ENCODE measurements at regions not wholly inside any gene's neighbourhood (a gene's known extent, or its start where the extent isn't known, plus 50 kb on each side); places are given as distances from the start of the nearest gene placed in this dataset.

GRCh38 chr2:146468578-146468977 is 1376.3 kb upstream of the ACVR2A start:
- FAIRE-seq (no peak), DNase-seq (no peak)
- no peaks in the 10 kb centered on the region for H3K36me3 ChIP-seq (ENCODE audit: control insufficient read depth in 2 of 3, insufficient read depth in 3 of 3, low read length in 3 of 3)
- no peak overlapping the region for H3K9ac ChIP-seq (ENCODE audit: low read length in 3 of 3)
- intact Hi-C loops (cut with DNase I): no loop called here
- no peaks in the 10 kb centered on the region for H3K27me3 ChIP-seq (ENCODE audit: control insufficient read depth, insufficient read depth, low read length)
- H3K27ac ChIP-seq (ENCODE audit: low read depth in 2 of 2, low read length in 2 of 2): no peak overlapping the region
- no peaks in the 10 kb centered on the region for H3K9me3 ChIP-seq (ENCODE audit: control insufficient read depth in 2 of 3, insufficient read depth in 1 of 3, low read length in 3 of 3)
- no peaks in the 10 kb centered on the region for H3K4me1 ChIP-seq (ENCODE audit: control insufficient read depth in 2 of 3, insufficient read depth in 2 of 3, low read depth in 1 of 3, low read length in 3 of 3)
- TF ChIP-seq CTCF (IDR thresholded peaks at IDR 0.05; ENCODE audit: borderline replicate concordance, extremely low read depth, insufficient read depth): no peak
- no peak overlapping the region for H3K4me3 ChIP-seq (ENCODE audit: low read length in 3 of 3)

- intact Hi-C loops (cut with DNase I): no loop called here
- no peak overlapping the region for H3K9ac ChIP-seq (ENCODE audit: low read length in 3 of 3)
- DNase-seq: no peak
- H3K9me3 ChIP-seq (ENCODE audit: control insufficient read depth in 2 of 3, insufficient read depth in 1 of 3, low read length in 3 of 3): peaks cover 0 to 4% (median 0%) of the 10 kb centered on the region in 3 donors
- H3K4me3 ChIP-seq (ENCODE audit: low read length in 3 of 3): no peak overlapping the region
- no peaks in the 10 kb centered on the region for H3K4me1 ChIP-seq (ENCODE audit: control insufficient read depth in 2 of 3, insufficient read depth in 2 of 3, low read depth in 1 of 3, low read length in 3 of 3)
- H3K27me3 ChIP-seq (ENCODE audit: control insufficient read depth, insufficient read depth, low read length): no peaks in the 10 kb centered on the region
- H3K36me3 ChIP-seq (ENCODE audit: control insufficient read depth in 2 of 3, insufficient read depth in 3 of 3, low read length in 3 of 3): no peaks in the 10 kb centered on the region
- H3K27ac ChIP-seq (ENCODE audit: low read depth in 2 of 2, low read length in 2 of 2): no peak overlapping the region
- FAIRE-seq: no peak
- TF ChIP-seq CTCF (IDR thresholded peaks at IDR 0.05; ENCODE audit: borderline replicate concordance, extremely low read depth, insufficient read depth): no peak
Observed at GRCh38 chr2:146467425-146467824, 1377.4 kb upstream of the ACVR2A start.

GRCh38 chr2:146465460-146465859 is 1379.4 kb upstream of the ACVR2A start:
- no peak for FAIRE-seq
- no peaks in the 10 kb centered on the region for H3K27me3 ChIP-seq (ENCODE audit: control insufficient read depth, insufficient read depth, low read length)
- TF ChIP-seq CTCF (IDR thresholded peaks at IDR 0.05; ENCODE audit: borderline replicate concordance, extremely low read depth, insufficient read depth): no peak
- intact Hi-C loops (cut with DNase I): no loop called here
- no peak overlapping the region for H3K4me3 ChIP-seq (ENCODE audit: low read length in 3 of 3)
- H3K27ac ChIP-seq (ENCODE audit: low read depth in 2 of 2, low read length in 2 of 2): no peak overlapping the region
- no peaks in the 10 kb centered on the region for H3K4me1 ChIP-seq (ENCODE audit: control insufficient read depth in 2 of 3, insufficient read depth in 2 of 3, low read depth in 1 of 3, low read length in 3 of 3)
- no peaks in the 10 kb centered on the region for H3K36me3 ChIP-seq (ENCODE audit: control insufficient read depth in 2 of 3, insufficient read depth in 3 of 3, low read length in 3 of 3)
- H3K9me3 ChIP-seq (ENCODE audit: control insufficient read depth in 2 of 3, insufficient read depth in 1 of 3, low read length in 3 of 3): peaks cover 0 to 4% (median 3%) of the 10 kb centered on the region in 3 donors
- H3K9ac ChIP-seq (ENCODE audit: low read length in 3 of 3): no peak overlapping the region
- no peak for DNase-seq

- TF ChIP-seq CTCF (IDR thresholded peaks at IDR 0.05; ENCODE audit: borderline replicate concordance, extremely low read depth, insufficient read depth): no peak
- no peak overlapping the region for H3K27ac ChIP-seq (ENCODE audit: low read depth in 2 of 2, low read length in 2 of 2)
- intact Hi-C loops (cut with DNase I): no loop called here
- H3K36me3 ChIP-seq (ENCODE audit: control insufficient read depth in 2 of 3, insufficient read depth in 3 of 3, low read length in 3 of 3): no peaks in the 10 kb centered on the region
- no peaks in the 10 kb centered on the region for H3K4me1 ChIP-seq (ENCODE audit: control insufficient read depth in 2 of 3, insufficient read depth in 2 of 3, low read depth in 1 of 3, low read length in 3 of 3)
- H3K4me3 ChIP-seq (ENCODE audit: low read length in 3 of 3): no peak overlapping the region
- H3K9ac ChIP-seq (ENCODE audit: low read length in 3 of 3): no peak overlapping the region
- FAIRE-seq (no peak), DNase-seq (no peak)
- no peaks in the 10 kb centered on the region for H3K27me3 ChIP-seq (ENCODE audit: control insufficient read depth, insufficient read depth, low read length)
- H3K9me3 ChIP-seq (ENCODE audit: control insufficient read depth in 2 of 3, insufficient read depth in 1 of 3, low read length in 3 of 3): peaks cover 0 to 8% (median 3%) of the 10 kb centered on the region in 3 donors
Observed at GRCh38 chr2:146461068-146461467, 1383.8 kb upstream of the ACVR2A start.

Measured in kidney (tissue), 13 donors.